HG02943 (cell line): ENCODE measurements at regions not wholly inside any gene's neighbourhood (a gene's known extent, or its start where the extent isn't known, plus 50 kb on each side); places are given as distances from the start of the nearest gene placed in this dataset.
"Not testable (repeated sequence)": the region's sequence is repeated elsewhere in the genome, so short reads cannot be mapped to it uniquely, and the experiment has no call there.

Experiments used
- ATAC-seq: cut with Tn5 transposase; IDR thresholded peaks from one replicate; pipeline ENCODE4 v1.9.1; 2021; ENCODE audit warnings: mild to moderate bottlenecking, low read depth, moderate library complexity; ENCODE audit not compliant: unreplicated experiment

GRCh38 chr9:15113288-15113687 is 193.7 kb downstream of the TTC39B start:
- ATAC-seq: no peak

- no peak for ATAC-seq
Observed at GRCh38 chr9:15111071-15111470, 195.9 kb downstream of the TTC39B start.

GRCh38 chr9:15104826-15105420 is 194.7 kb upstream of the FREM1 start:
- ATAC-seq: peak; percentile 81

GRCh38 chr9:15103290-15103689 is 193.1 kb upstream of the FREM1 start:
- no peak for ATAC-seq

GRCh38 chr9:15101095-15101494 is 190.9 kb upstream of the FREM1 start:
- ATAC-seq: no peak

- ATAC-seq: no peak
Observed at GRCh38 chr9:15100571-15100970, 190.3 kb upstream of the FREM1 start.

GRCh38 chr9:15096972-15097371 is 186.7 kb upstream of the FREM1 start:
- no peak for ATAC-seq

- no peak for ATAC-seq
Observed at GRCh38 chr9:15086778-15087324, 176.6 kb upstream of the FREM1 start.

GRCh38 chr9:15086156-15086763 is 176.0 kb upstream of the FREM1 start:
- ATAC-seq: no peak

GRCh38 chr9:15081021-15081753 is 171.0 kb upstream of the FREM1 start:
- no peak for ATAC-seq

- ATAC-seq: no peak
Observed at GRCh38 chr9:15080401-15080800, 170.2 kb upstream of the FREM1 start.

- ATAC-seq: no peak
Observed at GRCh38 chr9:15079989-15080388, 169.8 kb upstream of the FREM1 start.

GRCh38 chr9:15077946-15078729 is 167.9 kb upstream of the FREM1 start:
- no peak for ATAC-seq

- ATAC-seq: no peak
Observed at GRCh38 chr9:15073620-15074019, 163.4 kb upstream of the FREM1 start.

- ATAC-seq: no peak
Observed at GRCh38 chr9:15070716-15071115, 160.5 kb upstream of the FREM1 start.

GRCh38 chr9:15069106-15069505 is 158.9 kb upstream of the FREM1 start:
- no peak for ATAC-seq

- ATAC-seq: no peak
Observed at GRCh38 chr9:15068261-15068660, 158.0 kb upstream of the FREM1 start.

GRCh38 chr9:15059003-15059402 is 148.8 kb upstream of the FREM1 start:
- ATAC-seq: no peak

- no peak for ATAC-seq
Observed at GRCh38 chr9:15058236-15058635, 148.0 kb upstream of the FREM1 start.

GRCh38 chr9:15055284-15055683 is 145.1 kb upstream of the FREM1 start:
- not testable (repeated sequence) for ATAC-seq

- ATAC-seq: no peak
Observed at GRCh38 chr9:15048772-15049171, 138.5 kb upstream of the FREM1 start.
